ENCODE measurements at regions not wholly inside any gene's neighbourhood (a gene's known extent, or its start where the extent isn't known, plus 50 kb on each side); places are given as distances from the start of the nearest gene placed in this dataset.

DNA sequence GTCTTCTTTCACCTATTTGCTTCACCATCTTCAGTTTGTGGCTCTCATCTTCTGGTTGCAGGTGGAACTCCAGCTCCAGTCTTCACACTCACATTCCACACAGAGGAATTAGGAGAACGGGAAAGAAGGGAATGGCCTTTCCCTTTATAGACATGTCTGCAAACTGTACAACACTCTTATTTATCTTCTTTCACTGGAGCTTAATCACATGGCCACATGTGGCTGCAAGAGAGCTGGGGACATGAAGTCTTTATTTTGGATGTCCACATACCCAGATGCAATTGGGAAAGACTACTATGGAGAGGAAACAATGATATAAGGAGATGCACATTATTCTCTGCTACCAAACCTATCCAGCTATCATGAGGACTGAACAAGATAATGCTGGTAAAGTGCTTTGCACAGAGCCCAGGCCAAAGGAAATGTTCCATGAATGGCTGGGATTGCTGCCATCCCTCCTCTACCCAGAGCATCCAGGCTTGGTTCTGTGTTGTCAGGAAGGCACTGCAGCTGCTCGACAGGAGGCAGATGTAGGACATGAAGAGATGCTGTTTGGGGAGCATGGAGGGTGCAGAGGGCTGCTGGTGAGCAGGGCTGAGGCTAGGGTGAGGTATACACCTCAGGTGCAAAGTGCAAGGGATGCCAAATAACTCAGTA is 183.8 kb upstream of the TBX20 start:
- no peak for DNase-seq

DNA sequence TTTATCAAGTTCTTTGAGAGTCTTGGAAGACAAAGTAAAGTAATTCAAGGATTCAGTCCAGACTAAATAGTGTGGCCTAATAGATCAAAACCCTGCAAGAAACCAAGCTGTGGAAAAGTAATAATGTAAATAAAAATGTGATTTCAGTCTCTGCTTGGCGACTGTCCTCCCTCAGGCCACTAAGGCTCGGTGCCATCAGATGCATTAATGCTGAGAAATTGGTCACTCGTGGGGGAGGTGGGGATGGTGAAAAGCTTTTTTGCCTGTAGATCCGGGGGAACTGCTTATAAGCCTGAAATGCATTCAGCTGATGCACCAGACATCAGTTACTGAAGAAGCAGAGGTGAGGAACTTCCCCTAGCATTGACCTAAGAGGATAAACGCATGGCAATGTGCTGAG is 182.6 kb upstream of the TBX20 start:
- no peak for DNase-seq

DNA sequence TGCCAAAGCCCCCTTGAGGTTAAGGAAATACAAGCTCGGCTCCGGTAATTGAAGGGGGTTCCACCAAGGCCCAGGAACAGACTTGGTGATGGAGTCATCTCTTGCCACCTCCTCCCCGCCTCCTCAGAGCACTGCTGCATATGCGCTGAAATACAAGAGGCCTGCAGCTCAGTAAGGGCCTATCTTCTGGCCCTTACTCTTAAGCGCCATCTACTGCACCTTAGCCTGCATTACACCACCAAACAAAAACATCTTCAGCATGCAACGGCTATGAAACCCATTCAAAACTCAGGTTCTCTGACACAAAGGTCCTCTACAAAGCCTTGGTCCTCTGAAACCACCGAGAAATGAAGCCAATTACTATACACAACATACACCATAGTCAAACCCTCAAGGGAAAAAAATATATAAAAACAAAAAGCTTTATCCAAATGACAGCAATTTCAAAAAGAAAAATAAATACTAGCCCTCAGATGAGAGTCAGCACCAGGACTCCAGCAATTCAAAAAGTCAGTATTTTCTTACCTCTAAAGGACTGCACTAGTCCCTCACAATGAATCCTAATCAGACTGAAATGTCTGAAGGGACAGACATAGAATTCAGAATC is 176.8 kb upstream of the TBX20 start:
- no peak for DNase-seq

DNA sequence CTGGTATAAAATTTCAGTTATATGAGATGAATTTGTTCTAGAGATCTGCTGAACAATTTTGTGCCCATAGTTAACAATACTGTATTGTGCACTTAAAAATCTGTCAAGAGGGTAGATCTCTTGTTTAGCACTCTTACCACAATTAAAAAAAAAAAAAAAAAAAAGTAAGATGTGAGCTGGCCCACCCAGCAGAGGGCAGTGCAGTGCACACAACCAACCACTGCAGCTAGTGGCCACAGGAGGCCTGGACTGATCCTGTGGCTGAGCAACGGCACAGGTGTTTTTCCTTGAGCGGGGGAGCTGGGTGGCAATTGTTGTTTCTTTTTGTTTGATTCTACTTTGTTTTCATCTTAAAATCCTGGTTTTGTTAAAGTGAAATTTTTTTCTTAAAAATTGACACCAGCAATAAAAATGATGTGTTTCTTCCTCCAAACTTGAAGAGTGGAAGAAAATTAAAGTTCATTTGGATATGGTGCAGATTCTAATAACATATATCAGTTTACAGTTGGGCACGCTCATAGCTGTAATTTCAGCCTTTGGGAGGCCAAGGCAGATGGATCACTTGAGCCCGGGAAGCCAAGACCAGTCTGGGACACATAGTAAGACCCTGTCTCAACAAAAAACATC is 171.1 kb upstream of the TBX20 start:
- peak; percentile 31 to 33 for DNase-seq

DNA sequence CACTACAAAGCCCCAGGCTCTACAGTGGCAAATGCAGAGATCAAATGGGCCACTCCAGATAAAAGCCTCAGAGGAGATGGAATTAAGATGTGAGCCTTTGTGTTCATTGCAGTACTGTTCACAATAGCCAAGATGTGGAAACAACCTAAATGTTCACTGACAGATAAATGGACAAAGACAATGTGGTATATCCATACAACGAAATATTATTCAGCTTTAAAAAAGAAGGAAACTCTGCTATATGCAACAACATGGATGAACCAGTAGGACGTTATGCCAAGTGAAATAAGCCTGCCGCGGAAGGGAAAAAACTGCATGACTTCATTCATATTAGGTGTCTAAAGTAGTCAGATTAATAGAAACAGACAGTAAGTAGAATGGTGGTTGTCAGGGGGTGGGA is 170.5 kb upstream of the TBX20 start:
- no peak for DNase-seq

DNA sequence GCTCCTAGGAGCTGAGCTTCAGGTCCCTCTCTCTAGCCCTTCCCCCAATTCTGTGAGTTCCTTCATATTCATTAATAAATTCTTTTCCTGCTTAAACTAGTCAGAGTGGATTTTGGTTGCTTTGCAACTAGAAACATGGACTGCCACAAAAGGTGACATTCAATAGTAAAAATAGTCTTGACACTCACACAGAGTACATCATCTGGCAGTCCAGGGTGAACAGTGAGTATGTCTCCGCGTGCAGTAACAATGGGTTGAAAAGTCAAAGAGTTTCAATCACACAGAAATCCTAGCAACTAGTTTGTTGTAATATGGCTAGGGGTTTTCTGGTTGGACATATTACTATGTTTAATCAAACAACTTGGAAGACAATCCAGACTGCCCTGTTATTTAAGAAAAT is 168.8 kb upstream of the TBX20 start:
- no peak for DNase-seq

DNA sequence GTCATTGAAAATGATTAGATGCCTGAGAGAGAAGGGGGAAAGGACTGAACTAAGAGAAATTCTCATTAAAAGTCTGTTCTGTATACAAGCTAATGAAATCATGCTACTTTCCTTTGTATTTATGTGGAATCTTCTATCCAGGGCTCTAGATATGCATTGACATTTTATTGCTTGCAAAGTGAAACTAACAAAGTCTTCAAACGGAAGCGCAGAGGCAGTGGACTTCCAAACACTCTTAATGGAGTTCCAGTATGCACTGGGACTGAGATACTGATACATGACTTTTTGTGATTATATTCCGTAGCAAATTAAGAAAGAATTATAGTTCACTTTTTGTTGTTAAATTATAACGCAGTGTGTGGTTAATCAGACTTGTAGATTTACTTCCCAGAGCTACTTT is 166.8 kb upstream of the TBX20 start:
- no peak for DNase-seq

DNA sequence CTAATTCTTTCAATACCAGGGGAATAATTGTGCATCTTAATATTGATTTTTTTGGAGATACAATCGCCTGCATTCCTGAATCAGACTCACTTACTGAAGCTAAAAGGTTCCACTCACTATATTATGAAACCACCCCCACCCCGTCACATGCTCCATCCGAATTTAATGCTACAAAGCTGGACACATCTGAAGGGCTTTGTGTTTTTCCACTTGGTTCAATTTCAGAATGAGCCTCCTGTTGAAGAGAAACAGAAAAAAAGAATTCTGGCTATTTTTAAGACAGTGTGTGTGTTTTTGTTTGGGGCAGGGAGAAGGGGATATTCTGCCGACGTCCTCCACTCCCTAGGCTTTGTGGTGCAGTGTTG is 165.5 kb upstream of the TBX20 start:
- DNase-seq, result no peak

DNA sequence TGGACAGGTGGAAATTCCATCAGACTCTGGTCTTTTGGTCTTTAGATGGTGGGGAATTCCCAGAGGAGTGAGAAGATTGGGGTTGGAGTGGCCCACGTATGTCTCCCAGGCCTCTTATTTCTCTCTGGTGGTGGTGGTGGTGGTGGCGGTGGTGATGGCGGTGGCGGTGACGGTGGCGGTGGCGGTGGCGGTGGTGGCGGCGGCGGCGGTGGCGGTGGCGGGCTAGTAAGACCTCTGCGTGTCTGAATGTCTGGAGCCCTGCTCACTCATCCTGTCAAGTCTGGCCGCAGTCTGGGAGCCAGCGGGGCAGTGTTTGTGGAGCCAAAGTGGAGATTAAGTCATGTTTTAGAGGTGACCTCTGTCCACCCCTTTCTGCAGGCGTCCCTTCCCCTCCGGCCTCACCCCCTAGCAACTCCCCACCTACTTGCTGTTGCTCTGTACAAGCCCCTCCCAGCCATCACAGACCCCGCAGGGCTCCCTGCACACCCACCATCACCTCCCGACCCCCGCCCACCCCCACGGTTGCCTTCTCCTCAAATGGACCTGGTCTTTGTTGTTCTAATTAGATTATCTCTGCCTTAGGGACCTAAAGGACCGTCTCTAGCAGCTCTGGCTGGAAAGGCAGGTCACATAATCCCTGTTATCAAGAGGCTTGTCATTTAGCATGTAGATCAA is 165.0 kb upstream of the TBX20 start:
- no peak for DNase-seq

DNA sequence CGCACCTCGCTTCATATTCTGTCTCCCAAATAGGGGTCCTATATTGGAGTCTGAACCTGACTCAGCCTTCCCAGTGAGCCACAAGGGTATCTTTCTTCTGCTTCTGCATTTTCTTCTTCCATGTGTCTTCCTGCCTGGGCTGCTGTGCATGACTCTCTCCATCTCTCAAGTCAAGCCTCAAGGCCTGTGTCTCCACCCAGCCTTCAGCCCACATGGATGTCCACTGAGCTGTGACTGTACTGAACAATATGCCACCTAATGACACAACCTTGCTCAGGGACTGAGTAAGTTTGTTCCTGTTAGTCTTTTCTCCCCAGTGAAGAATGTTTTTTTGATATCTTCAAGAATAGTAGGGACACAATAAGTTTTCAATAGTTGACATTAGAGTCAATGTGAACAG is 162.7 kb upstream of the TBX20 start:
- no peak for DNase-seq

DNA sequence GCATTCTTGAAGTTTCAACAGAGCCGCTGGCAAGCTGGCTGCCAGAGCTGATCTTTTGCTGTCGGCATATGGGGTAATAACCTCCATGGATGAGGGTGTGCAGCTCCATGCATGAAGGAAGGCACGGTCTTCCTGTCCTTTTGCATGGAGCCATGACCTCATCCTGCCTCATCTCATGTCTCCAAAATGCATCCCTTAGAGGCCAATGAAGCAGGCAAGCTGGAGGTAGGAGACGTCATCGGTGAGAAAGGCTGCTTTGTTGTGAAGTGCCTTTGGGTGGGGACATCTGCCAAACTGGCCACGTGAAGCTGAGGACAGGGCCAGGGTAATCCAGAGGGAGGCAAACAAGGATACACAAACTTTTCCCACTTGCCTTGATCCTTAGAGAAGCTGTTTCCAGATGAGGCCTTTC is 161.5 kb upstream of the TBX20 start:
- DNase-seq, result no peak

DNA sequence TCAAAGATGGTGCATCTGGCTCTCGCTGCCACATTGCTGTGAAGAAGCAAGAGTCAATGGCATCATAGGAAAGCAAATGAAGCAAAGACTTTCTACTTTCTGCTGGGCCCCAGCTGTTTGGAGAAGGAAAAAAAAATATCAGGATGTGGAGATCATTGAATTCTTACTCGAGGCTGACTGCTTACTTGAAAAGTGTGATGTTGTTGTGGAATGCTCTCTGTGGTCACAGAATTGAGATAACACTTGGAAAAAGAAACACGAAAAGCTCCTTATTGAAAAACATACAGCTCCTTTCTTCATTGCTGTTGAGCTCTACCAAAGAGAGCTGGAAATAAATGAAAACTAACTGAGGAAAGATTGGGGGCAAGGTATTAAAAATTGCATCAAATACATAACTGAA is 157.4 kb upstream of the TBX20 start:
- no peak for DNase-seq

DNA sequence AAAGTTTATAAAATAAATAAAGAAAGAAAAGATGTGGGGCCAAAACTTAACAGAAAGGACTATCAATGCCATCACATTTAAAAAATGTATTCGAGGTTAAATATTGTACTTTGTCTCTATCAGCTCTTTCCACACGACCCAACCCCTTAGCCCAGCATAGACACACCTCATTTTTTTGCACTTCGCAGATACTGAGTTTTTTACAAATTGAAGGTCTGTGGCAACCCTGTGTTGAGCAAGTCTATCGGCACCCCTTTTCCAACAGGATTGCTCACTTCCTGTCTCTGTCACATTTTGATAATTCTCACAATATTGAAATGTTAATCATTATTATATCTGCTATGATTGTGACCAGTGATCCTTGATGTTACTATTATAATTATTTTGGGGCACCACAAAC is 151.6 kb upstream of the TBX20 start:
- no peak for DNase-seq

DNA sequence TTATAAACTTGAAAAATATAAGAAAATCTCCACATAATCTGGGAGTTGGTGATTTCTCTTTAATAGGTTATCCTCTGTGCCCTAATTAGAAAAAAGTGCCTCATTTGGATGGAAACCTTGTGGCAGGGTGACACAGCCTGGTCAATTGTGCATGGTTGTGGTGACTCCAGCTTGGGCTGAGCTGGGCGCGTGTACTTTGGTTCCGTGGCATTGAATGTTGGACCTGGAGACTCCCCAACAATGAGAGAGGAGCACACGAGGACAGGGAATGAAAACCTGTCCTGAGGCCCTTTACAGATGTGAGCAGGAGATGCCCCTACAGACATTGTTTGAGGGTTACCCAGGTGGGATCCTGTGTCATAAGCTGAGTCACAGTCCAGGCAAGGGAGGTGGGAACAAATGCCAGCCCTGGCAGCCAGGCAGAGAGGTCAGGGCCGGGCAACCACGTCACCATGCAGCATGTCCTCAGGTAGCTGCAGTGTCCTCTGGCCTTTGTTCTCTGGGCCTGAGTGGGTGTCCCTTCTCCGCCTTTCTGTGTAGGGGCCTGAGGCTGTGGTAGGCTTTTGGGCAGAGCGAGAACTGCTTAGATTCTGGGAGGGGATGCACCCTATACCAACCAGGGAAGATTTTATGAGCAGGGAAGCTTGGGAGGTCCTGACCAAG is 147.4 kb upstream of the TBX20 start:
- no peak for DNase-seq

DNA sequence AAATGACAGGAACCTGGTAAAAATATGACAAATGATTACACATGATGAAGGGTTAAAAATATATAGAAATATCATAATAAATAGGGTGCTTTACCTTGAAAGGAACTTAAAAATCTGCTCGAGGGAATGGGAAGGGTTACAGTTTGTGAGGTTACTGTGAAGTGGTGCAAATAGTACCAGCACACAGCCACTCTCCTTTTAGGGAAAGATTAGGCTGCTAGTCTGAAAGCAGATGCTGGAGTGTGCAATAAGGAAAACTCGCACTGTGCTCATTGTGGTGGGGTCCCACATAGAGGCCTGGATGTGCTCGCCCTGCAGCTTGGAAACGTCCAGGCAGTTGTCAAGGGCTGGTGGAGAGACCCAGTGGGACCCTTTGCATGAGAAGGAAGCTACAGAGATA is 145.9 kb upstream of the TBX20 start:
- no peak for DNase-seq

DNA sequence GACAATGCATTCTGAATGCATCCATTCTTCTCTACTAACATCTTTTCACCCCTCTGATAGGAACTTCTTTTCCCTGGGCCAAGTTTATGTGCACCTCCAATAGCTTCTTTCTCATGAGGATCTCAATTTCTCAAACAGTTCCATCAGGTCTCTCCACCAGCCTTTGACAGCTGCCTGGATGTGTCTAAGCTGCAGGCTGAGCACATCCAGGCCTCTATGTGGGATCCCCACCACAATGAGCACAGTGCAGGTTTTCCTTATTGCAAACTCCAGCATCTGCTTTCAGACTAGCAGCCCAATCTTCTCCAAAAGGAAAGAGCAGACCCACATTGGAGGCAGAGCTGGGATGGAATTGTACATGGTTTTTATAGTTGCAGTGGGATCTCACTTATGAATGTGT is 145.3 kb upstream of the TBX20 start:
- DNase-seq, result no peak

DNA sequence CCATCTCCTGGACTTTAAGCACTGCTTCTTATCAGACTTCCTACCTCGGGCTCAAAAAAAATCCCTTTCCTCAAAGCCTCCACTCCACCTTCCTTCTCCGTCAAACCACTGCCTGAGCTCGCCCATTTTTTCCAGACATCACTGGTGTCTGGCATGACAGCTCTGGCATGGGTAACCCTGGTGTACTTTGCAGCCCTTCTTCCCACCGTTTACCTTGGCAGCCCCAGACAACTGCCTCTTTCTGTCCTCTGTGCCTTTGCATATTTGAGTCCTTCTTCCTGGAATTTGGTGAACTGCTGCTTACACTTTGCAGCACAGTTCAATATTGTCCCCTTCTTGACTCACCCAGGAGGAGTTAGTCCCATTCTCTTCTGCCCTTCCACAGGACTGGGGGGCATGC is 144.6 kb upstream of the TBX20 start:
- no peak for DNase-seq

DNA sequence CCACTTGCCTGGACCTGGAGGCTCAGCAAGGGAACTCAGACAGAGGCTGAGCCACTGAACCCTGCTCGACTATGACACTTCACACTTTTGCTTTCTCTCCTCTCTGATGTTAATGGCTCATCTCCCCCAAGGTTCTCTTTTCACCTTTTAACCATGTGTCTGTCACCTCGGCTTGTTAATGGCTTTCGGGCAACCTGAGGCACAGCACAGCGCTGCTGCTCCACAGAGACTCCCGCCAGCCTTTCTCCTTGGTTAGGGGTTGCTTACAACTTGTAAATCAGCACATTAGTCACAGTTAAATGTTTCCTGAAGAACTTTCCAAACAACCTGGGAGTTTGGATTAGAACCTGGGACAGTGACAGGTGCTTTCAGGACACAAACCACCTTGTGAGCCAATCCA is 136.2 kb upstream of the TBX20 start:
- no peak for DNase-seq

DNA sequence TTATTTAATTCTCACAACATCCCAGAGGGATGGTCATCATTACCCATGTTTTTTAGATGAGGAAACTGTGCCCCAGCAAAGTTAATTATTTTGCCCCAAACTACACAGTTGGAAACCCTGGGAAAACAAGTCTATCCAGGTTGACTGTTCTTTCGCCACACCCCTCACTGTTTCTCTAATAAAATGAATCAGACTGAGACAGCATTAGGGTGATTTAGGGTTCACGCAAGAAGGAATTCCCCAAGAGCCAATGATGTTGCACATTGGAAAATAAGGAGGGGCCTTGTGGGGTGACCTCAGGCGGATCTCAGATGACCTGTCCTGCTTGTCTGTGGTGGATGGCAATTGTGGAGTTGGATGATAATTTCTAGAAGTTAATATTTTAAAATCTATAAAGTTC is 135.7 kb upstream of the TBX20 start:
- DNase-seq, result no peak

DNA sequence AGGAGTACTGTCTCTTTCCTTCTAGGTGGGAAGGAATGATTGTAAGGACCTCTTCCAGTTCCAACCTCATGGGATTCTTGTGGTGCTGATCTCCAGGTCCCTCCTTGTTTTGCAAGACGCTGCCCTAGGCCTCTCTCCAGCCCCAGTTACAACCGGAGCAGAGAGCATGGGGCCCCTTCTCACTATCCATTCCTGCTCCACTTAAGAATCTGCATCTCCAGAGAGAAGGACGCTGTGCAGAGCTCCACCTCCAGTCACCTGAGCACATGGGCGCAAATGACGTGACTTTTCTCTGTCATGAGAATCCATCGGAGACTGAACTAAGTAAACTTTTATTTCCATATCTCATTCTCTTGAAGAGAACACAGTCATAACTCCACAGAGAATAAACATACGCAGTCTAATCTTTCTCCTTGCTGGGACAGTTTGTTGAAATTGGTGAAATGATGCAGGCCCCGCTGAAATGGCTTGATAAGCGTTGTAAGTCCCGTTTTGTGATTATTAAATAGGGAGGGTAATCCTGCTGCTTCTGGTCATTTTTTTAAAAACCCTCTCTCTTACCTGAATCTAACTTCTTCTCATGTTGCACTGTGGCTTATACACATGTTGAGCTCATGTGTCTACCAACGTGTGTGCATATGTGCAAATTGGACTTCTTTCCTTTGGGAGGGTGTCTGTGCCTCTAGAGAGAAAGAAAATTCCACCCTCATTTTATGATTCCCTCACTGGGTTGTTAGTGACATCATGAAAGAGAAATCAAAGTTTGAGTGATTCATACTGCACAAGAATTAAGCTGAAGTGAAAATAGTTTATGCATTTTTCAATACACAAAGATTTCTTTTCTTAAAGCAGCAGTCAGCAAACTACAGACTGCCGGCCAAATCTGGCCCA is 133.2 kb upstream of the TBX20 start:
- DNase-seq, result no peak

DNA sequence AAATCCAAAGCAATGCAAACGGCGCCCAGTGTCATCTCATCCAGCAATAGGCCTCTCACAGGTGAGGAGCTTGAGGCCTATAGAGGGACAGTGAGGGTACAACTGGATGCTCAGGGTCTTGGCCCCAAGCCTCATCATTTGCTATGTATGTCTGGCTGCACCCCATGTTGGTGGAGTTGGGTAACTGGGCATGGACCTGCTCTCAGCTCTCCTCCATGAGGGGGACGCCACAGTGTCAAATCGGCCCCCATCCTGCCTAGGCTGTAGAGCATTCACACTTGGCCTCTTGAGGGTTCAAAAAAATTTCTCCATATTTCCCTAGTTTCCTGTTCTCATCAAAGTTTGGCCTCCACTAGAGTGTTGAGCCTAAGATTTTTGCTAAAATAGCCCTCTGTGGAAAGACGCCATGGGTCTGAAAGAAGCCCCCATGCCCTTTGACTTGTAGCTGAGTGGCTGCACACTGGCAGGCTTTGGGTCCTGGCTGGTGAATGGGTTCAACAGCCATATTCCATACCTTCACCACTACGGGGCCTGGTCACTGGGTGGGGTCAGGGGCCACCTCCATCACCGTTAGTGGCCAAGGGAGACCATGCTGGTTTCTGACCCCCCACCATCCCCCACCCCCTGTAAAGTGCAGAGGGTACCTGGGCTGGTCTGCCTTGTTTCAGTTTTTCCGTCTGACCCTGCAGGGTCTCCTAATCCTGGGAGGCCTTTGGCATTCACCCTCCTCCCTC is 132.3 kb upstream of the TBX20 start:
- DNase-seq, result no peak

Measured in activated CD4-positive, alpha-beta T cell treated with anti-CD3 and anti-CD28 coated beads, Interleukin-2, amount 50 U/mL, for 4 hours (primary cell).